ENCODE measurements at regions not wholly inside any gene's neighbourhood (a gene's known extent, or its start where the extent isn't known, plus 50 kb on each side); places are given as distances from the start of the nearest gene placed in this dataset.
"Not testable (repeated sequence)": the region's sequence is repeated elsewhere in the genome, so short reads cannot be mapped to it uniquely, and the experiment has no call there.

DNA sequence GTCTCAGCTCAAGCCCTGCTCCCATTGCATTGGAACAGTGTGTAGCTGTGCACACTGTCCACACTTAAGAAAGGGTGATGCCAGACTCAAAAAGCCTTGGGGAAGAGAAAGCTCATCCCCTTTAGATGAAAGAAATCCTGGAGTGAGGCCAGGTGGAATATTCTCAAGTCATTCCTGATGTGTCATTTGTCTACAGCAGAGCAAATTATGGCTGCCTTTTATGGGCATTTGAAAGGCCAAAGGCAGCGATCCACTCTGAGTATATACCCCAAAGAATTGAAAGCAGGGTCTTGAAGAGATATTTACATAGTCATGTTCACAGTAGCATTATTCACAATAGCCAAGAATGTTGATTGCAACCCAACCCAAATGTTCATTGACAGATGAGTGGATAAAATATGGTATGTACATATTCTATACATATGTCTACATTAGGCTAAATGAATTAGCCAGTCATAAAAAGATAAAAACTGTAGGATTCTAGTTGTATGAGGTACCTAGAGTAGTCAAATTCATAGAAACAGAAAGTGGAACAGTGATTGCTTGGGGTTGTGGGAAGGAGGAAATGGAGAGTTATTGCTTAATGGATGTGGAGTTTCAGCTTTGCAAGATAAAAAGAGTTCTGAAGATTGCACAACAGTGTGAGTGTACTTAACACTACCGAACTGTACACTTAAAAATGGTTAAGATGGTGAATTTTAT, 214.9 kb downstream of the KCNRG start:
- peak; percentile 22 for DNase-seq (ENCODE audit: low spot score)

DNA sequence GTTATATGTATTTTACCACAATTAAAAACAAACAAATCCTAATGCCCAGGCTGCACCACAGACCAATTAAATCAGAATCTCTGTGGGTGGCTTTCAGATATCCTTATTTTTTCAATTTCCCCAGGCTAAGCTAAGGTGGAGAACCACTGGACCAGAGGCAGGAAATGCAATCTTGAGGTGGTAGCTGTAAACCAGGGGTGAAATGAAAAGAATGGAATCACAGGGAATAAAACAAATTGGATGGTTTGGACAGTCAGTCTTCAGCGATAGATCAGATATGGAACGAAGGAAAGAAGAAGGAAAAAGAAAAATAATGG, 215.4 kb downstream of the KCNRG start:
- no peak for DNase-seq (ENCODE audit: low spot score)

DNA sequence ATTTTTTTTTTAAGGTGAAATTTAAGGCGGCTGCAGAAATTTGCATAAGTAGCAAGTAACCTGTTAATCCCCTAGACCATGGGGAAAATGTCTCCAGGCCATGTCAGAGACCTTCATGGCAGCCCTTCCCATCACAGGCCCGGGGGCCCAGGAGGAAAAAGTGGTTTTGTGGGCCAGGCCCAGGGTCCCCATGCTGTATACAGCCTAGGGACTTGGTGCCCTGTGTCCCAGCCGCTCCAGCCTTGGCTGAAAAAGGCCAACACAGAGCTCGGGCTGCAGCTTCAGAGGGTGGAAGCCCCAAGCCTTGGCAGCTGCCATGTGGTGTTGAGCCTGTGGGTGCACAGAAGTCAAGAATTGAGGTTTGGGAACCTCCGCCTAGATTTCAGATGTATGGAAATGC, 218.3 kb downstream of the KCNRG start:
- DNase-seq (ENCODE audit: low spot score), result not testable (repeated sequence)

DNA sequence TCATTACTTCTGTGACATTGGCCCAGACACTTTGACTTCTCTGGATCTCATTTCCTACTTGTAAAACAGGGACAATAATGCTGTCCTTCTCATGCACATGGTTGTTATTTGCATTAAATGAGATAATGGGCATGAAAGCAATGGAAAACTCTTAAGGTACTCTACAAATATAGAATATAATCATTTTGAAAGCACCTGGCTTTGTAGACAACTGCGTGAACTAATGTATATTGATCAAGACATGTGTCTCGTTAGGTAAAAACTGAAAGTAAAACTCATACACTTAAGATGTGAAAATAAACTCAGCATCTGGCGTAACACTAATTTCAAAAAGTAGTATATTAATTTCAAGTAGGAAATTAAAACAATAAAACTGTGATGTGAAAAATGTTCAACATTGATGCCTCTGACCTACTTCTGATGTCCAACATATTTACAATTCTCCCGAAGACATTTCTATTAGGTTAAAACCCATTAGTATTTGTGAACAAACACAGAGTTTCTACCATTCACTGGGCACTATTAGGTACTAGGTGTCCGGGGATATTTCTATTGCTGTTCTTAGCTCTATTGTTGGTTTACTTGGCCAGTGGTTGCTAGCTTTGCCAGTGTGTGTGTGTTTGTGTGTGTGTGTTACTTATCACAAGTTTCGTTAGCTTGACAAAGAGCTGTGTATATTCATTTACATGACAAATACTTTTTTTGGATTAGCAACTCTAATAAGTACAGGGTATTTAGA, 220.5 kb downstream of the KCNRG start:
- no peak for DNase-seq (ENCODE audit: low spot score)

DNA sequence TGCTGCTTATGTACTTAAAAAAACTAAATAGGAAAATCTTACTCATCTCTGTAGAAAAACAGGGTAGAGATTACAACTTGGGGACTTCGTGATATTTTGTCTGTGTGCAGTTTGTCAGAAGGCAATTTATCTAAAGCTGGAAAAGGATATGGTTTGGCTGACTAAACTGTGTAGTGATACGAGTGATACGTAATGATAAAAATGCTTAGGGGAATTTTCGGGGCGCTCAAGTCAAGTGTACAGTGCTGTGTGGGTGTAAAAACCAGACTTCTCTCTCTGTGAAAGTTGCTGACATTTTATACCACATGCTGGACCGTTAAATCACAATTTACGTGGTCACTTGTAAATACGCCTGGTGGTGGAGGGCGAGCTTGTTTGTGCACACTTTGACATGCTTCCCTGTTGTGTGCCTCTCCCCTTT, 221.7 kb downstream of the KCNRG start:
- DNase-seq (ENCODE audit: low spot score), result peak; percentile 40

DNA sequence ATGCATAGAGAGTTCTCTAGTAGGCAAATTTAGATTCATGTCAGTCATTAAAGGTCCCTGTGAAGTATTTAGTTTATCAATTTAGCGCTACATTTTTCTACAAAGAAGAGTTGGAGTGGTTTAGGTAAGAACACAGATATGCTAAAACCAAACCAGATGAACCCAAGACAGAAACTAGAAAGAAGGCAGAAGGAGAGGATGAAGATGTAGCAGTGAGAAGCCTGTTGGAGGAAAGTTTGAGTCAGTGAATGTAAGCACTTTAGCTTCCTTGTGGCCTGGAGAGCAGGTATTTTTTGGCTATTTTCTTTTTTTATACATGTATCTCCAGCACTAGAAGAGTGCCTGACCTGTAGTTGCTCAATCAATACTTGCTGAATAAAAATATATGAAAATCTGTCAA, 223.7 kb downstream of the KCNRG start:
- DNase-seq (ENCODE audit: low spot score), result no peak

DNA sequence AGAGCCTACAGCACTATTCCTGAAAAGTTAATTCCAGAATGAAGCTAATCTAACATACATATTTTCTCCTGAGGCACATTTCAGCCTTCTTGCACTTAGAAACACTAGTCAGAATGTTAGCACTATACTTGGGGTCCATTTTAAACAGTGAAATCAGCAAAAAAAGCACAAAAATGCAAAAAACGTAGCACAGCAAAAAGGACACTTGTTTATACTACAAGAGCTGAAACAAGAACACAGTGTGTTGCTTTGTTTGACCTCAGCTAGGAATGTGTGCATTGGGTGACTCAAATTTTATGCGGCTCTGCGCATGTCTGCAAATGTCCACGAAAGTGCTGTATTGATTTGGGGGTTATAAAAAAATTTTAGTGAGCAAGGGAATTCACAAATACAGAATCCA, 226.2 kb downstream of the KCNRG start:
- DNase-seq (ENCODE audit: low spot score), result no peak

DNA sequence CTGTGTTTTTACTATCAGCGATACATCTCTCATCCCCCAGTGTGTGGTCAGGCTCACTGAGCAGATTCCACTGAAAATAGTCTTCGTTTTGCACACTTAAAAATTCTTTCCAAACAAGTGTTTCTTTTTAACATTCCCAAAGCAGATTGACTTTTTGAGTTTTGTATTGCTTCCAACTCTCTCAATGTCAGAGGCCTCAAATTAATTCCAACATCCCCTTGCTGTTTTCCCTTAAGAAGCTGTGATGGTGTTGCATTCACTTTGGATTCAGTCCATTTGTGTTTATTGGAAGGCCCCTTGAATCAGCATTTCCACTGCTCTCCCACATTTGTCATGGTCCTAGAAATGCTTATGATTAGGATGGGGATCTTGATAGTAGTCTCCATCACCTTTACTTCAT, 228.7 kb downstream of the KCNRG start:
- no peak for DNase-seq (ENCODE audit: low spot score)

DNA sequence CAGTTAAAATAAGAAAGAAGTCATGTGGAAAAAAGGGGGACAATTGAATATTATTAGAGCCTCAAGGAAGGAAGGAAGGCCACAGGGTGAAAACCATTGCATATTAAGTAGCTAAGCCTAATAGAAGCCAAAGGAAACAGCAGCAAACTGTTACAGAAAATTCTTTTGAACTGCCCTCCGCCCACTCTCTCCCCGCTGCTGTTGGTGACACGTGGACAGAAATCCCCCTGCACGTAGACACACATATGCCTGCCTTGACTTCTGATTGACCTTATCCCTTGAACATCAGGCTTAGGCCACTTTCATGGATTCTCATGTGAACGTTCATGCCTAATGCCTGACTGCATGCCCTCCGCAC, 229.1 kb downstream of the KCNRG start:
- no peak for DNase-seq (ENCODE audit: low spot score)

DNA sequence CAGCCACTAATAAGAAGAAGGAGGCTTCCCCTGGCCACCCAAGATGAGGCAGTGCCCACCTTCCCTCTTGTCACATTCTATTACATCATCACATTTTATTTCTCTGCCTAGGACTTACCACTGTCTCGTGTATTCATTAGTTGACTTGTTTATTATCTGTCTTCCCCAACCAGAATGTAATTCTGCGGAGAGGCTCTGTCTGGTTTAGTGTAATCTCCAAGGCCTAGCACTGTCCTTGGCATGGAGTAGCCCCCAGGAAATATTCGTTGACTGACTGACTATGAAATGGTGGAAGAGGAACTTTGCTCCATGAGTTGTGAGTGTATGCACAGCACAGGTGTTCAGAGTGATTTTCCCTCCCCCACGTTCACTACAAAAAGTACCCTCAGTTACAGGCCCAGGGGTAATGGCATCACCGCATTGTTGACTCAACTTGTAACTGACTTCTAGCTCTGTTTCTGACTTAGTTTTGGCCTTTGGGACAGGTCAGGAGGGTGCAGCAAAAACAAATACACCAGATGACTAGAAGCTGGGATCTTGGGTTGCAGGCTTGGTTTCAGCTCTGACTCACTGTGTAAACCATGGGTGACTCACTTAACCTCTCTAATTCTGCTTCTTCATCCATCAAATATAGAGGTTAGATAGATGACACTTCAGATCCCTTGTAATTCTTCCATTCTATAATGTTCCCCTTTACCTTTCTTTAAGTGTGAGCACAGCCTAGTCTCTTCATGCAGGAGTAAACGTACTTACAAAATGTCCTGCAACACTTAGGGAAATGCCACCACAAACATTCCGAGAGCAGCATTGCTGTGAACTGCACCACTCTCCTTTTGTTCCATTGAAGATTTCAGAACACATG, 229.7 kb downstream of the KCNRG start:
- DNase-seq (ENCODE audit: low spot score), result peak; percentile 96

DNA sequence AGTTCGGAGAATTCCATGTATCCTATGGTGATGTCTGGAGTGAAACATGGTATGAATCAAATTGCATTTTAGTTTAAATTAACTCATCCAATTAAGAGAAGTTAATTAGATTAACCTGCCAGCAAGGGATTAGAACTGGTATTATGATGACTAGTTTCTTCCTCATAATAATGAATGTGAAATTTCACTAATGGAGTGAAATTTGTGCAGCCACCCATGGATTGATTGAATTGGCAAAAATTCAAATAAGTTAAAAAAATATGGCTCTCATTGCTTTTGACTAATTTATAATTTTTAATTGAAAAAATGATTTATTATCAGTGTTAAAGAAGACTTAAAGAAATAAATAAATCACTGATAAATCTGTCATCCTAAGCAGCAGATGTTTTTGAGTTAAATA, 232.0 kb downstream of the KCNRG start:
- no peak for DNase-seq (ENCODE audit: low spot score)

DNA sequence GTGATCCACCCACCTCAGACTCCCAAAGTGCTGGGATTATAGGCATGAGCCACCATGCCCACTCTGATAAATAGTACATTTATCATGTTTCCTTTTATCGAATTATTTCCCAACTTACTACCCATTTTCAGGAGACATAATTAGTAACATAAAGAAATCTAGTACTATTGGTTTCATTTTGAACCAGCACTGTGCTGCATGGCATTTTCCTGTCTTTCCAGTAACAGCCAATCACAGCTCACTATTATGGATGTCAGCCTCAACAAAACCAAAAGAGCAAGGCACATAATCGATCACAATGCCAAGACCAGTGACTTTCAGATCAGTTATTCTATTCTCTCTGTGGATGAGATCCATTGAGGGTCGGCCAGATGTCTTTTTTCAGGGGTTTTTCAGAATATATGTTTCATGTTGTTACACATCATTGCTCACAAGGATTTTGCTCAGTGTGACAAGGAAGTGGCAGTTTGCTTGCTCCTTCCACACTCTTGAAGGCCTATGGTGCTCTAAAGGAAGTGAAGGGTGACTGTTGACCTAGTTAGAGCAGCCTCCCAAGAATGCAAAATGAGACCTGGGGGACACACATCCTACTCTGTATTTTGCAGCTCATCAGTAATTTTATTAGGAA, 233.4 kb downstream of the KCNRG start:
- peak; percentile 63 for DNase-seq (ENCODE audit: low spot score)

DNA sequence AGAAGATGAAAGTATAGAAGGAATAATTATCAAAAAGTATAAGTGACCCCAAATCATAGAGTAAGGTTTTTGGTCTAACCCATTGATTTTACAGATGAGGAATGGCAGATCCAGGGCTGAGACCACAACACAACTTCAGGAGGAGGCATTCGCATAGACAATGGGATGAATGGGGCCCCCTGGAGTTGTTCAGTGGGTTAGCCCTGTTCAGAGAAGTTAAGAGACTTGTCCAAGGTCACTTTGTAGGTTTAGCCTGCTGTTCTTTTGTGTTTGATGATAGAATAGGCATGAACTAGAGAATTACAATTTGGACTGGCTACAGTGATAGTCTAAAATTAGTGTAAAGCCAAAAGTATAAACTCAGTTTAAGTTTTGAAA, 233.9 kb downstream of the KCNRG start:
- no peak for DNase-seq (ENCODE audit: low spot score)

DNA sequence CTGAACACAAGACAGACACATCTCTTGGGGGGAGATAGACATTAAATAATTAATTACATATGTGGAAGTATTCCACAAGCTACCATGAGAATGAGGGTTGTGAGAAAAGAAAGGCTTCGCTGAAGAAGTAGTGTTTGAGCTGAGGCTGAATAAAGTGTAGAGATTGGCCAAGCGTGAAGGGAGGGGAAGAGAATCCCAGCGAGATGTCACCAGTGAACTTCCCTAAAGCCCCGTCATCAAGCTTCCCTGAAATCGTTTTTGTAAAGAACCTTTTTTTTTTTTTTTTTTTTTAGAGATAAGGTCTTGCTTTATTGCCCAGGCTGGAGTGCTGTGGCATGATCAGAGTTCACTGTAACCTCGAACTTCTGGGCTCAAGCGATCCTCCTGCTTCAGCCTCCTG, 235.2 kb downstream of the KCNRG start:
- DNase-seq (ENCODE audit: low spot score), result no peak

DNA sequence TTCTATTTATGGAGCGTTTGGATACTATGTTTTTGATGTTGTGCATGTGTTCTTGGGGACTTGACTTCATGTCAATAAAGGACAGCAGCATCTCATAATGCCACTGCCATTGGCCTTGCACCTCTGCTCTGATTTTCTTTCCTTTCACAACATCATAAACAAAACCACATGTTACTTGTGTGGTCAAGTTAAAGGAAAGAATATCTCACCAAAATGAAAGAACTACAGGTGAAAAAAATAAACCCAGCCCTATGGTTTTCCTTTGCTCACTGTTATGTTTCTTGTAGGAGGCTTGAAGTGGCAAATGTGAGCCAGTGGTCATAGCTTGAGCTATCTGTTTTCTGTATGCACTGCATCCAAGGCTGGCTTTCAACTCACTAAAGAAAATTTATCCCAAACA, 240.4 kb downstream of the KCNRG start:
- DNase-seq (ENCODE audit: low spot score), result no peak

DNA sequence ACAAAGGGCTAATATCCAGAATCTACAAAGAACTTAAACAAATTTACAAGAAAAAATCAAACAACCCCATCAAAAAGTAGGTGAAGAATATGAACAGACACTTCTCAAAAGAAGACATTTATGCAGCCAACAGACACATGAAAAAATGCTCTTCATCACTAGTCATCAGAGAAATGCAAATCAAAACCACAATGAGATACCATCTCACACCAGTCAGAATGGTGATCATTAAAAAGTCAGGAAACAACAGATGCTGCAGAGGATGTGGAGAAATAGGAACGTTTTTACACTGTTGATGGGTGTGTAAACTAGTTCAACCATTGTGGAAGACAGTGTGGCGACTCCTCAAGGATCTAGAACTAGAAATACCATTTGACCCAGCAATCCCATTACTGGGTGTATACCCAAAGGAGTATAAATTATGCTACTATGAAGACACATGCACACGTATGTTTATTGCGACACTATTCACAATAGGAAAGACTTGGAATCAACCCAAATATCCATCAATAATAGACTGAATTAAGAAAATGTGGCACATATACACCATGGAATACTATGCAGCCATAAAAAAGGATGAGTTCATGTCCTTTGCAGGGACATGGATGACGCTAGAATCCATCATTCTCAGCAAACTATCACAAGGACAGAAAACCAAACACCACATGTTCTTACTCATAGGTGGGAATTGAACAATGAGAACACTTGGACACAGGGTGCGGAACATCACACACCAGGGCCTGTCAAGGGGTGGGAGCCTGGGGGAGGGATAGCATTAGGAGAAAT, 241.5 kb downstream of the KCNRG start:
- not testable (repeated sequence) for DNase-seq (ENCODE audit: low spot score)

DNA sequence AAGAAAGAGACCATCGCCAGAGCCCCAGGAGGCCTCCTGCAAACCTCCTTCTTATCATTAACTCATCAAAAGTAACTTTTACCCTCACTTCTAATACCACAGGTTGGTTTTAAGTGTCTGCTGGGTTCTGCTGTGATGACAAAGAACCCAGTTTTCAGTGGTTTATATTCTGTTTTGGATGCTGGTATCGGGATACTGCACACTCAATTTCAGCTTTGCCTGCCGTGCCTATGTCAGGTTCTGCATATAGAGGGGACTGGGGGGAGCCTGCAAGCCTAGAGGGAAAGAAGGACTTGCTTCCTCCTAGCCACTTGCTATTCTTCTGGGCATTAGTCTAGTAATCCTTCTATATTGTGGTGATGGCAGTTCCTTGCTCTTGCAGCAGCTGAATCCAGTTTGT, 242.4 kb downstream of the KCNRG start:
- no peak for DNase-seq (ENCODE audit: low spot score)

DNA sequence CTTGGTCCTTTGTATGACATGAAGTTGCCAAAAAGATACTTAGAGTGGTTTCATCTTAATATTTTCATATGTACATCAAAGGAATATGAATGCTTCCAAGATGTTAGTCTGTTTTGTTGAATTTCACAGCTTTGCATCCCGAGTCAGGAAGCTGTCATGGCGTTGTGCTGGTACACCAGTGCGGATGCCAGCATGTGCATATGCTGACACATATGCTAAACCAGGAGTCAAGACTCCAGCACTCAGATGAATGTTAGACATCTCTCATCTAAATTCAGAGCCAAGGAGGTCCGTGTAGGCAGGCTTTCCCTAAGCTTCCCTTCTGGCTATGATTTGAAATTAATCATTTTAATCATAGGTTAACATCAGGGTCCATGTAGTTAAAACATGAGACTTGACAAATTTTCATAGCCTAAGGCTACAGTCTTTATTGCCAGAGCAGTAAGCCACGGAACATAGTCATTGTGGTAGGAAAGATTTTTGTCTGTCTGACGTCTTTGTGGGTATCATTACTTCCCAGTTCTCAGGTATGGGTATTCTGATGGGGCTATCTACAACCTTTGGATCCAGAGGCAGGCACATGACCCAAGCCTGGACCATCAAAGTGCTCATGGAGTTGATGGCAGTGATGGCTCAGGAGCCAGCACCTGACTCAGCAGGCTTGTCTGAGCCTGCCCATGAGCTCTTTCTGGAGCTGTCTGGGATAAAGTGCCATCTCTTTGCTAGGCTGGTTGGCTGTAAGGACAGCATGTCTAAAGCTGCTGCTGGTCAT, 246.1 kb downstream of the KCNRG start:
- no peak for DNase-seq (ENCODE audit: low spot score)

DNA sequence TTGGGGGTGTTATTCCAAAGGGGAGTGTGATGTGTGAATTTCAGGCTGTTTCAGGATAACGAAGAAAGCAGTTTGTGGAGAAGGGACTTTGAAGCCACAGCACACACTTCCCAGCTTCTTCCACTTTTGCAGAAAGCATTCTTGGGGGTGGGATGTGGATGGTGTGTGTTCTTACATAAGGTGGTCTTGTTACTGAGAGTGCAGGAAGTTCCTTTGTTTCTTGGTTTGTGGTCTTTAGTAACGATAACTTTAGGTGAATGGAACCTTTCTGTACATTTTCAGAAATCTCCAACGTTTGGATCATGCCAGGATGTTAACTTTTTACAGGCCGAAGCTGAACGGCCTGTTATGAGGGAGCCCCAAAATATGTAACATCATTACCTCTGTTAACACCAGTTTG, 251.8 kb downstream of the KCNRG start:
- DNase-seq (ENCODE audit: low spot score), result no peak

DNA sequence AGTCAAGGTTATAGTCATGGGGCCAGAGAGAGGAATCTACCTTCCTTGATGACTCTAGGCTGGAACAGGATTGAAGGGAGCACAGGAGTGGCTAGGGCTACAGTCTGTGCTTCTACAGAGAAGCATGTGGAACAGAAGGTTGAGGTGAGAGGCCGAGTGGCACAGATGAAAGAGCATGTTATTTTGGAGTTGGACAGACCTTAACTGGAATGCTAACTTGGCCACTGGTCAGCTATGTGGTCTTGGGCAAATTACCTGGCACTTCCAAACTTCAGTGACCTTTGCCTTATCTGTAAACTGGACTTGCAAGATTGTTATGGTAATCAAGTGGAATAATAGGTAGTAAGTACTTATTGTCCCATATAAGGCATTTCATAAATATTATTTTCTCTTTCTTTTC, 252.7 kb downstream of the KCNRG start:
- DNase-seq (ENCODE audit: low spot score), result no peak

DNA sequence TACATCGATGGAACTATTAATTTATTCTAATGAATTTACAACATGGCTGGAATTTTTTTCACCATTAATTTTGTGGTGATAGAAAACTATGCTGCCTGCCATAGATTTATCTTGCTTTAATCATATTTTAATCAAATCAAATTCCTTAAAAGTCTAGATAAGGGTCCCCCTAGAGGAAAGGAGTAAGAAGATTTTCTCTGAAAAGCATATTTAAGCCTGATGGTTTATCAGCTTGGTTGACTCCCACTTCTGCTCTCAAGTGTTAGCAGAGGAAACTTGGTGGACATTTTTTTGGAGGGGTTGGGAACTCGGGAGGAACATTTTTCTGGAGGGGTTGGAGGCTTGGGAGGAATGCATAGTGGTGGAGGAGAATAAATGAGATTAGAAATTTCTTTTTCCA, 253.3 kb downstream of the KCNRG start:
- no peak for DNase-seq (ENCODE audit: low spot score)

All from kidney tubule cell (primary cell).